Non-pigmented ciliary epithelial cell (primary cell): ENCODE measurements at regions not wholly inside any gene's neighbourhood (a gene's known extent, or its start where the extent isn't known, plus 50 kb on each side); places are given as distances from the start of the nearest gene placed in this dataset.
"Not testable (repeated sequence)": the region's sequence is repeated elsewhere in the genome, so short reads cannot be mapped to it uniquely, and the experiment has no call there.

Source experiments
- DNase-seq: peaks from one replicate; pipeline ENCODE4 v3.0.0-alpha.2; 2010; ENCODE audit warnings: low read depth

DNA sequence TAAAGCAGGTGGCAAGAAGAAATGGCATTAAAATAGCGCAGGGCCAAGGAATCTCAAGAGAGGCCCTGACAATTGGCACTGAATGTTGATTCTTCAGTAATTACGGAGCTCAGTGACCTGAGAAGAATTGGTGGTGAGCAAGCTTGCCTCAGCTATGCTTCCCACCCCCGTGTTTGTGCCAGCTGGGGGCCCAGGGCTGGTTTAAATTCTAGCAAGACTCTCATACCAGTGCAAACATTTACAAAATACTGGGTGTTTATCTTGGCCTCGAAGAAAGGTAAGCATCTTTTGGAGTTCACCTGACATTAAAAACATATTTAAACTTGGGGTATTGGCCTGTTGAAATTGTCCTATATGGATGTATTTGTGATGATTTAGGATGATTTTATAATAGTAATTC lies 296.7 kb upstream of the USP25 start:
- DNase-seq: no peak

DNA sequence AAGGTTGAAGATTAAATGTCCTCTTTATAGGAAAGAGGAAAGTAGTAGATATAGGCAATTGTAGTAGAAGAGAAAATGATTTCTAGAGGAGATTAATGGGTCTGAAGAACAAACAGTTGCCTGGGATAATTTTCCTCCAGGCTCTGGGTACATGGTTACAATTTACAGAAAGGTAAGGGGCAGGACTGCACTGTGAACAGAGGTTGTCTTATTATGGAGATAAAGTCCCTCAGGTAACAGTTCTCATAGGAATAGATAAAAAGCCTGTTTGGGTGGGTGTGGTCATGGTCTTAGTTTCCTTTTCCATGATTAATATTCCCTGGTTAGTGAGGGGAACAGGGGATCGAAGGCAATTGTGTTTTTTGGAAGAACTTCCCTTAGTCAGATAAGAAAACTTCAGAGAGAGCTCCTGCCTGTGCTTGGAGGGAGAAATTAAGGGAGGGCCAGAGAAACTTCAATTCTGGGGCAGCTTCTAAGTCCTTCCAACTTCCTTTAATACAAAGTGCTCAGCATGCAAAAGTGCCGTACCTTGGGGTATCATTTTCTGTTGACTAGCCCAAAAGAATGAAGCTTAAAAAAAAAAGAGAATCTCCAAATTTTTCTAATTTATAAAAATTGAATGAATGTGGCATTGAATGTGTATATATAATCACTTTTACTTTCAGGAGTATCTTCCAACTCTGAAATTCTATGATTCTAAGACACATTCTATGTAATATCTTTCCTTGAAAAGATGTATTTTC lies 295.4 kb upstream of the USP25 start:
- DNase-seq: no peak

DNA sequence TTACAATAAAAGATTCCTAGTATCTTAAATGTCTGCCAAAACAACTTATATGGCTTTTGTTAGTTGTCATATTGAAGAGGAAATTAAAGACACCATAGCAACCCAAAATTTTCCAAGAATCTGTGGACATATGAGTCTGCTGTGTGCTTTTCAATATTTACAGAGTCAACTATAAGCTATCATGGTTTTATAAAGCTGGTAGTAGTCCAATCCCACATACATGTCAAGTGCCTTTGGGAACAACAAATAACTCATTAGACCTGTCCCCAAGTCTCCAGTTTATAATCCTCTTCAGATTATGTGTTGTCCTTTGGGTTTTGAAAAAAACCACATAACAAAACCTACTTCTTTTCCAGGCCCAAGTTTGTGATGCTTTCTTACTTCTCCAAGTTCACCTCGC lies 293.8 kb upstream of the USP25 start:
- DNase-seq: no peak

DNA sequence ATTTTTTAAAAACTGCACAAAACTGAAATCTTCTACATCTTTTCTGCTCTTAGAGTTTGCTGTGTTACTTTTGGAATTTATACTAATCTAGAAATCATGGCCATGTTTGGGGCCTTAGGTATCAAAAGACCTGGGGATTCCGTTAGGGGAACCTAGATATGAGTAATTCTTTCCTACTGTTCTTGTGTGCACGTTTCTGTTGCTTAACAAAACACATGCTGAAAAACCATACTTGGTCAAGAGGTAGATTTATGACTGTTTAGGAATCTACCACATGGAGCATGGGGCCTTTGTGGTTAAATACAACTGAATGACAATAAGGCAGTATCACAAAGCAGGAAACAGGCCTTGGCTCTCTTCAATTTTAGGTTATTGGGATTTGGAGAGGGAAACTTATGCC lies 291.9 kb upstream of the USP25 start:
- peak; percentile 30 for DNase-seq

DNA sequence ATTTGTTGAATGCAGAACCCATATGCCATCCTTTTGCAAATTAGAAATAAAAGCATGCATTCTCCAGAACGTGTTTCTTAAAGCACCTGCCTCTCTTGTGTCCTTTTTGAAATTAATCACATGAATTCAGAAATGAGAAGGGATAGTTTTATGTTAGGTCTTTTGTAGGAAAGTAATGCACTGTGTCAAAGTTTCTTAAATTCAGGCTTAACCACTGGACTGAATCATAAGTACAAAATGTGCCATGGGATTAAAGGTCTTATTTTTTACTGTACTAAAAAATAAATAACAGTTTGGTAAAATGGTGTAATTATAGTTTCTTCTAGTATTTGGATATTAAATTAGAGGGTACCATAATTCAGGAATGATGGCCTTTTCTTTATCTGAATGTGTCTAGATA lies 290.1 kb upstream of the USP25 start:
- no peak for DNase-seq

DNA sequence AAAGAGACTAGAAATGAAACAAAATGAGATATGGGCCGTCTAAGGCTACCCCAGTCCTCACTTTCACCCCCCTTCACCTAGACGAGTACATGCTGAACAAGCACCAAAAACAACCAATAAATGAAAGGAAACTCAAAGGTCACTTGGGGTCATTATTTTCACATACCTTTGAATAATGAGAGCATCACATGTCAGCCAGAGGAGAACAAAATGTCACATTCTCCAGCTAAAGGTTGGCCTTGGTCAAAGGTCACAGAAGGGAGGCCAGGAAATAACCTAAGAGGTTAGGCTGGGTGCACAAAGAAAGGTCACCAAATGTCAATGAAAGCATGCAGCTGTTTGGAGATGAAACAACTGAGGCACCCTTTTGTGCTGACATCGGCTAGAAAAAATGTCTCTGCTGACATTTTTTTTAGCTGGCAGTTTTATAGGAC lies 288.7 kb upstream of the USP25 start:
- DNase-seq: no peak

DNA sequence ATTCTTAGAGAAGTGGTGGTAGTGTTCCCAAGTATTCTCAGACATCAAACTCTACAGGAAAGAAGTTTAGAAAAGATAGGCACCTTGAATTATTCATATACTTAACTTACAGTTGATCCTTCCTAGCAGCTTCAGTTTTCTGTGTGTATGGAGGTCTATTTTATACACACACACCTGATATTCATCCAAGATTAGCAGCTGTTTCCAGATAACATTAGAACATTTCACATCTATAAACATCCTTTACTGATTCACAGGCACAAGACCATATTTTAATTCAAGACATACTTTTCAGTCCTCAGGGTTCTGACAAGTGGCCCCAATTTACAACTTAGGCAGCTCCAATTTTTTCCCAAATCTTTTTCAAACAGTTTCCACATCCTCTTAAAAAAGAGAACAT lies 287.8 kb upstream of the USP25 start:
- DNase-seq: no peak

DNA sequence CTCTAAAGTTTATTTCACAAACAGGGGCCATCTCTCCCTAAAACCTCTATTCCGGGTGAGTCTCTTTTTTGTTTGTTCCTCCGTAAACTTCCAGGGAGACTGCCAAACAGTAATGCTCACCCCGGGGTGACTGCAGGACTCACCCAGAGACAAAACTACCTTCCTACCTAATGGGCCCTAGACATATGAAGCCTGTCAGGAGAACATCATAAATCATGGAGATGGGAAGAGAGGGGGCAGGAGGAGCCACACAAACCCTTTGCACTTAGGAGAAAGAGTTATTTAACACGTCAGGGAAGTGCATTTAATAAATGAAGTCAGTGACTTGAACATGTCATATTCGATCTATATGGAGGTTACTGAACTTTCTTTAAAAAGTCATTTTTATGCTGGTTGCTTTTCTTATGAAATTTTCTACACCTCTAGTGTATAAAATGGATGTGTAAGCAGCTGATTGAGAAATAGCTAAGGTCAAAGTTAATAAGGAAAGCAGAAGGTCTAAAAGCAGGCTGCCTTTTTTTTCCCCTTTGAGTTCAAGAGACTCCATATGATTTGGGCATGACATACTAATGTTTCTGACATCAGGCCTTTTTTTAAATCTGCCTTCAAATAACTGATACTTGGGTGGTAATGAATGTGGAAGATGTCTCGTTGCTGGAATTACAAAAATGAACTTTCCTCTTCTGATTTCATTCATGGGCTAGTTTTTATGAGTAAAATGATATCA lies 286.9 kb upstream of the USP25 start:
- no peak for DNase-seq

DNA sequence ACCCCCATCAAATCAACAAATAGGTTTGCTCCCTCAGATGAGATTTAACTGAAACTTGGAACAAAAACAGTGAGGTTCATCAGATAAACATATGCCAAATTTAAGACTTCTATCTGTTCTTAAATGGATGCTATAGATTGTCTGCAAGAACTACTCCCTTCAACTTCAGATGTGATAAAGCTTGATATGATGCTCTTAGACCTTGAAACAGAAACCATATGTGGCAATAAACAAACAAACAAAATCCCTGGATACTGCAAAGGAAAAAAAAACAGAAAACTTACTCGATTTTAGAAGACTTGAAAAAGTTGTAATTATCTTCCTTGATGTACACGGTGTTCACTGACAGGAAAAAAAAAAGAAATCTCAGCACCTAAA lies 286.1 kb upstream of the USP25 start:
- no peak for DNase-seq

DNA sequence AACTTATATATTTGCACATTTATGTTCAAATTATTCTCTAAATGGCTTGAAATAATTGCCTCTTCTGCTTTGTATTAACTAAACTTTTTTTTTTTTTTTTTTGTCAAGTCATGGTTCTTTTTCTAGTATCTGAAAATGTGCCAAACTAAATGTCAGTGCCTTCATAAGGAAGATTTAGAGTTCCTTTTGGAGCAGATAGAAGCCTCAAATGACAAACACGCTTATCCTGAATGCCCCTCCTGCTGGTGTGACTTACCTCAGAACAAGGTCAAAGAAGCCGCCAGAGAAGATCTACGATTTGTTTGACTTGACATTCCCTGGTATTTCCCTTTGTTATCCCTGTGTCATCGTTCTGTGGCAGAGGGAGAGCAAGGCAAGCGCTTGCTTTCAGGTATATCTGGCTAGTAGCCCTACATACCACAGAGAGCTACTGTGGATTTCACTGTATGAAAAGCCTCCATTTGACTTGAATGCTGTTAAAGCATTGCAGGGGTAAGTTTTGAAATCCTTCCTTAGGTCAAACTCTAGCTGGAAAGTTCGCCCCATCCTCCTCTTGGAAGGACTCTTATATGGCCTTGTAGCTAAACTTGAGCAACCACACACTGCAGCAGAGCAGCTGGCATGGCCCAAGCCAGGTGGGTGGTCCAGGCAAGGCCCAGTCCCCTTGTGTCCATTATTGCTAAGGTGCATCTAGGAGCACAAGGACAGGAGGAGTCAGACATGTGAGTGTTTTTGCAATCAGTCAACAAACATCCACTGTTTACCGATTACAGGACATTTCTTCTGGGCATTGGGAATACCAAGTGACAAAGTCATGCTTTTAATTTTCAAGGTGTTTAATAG lies 285.4 kb upstream of the USP25 start:
- no peak for DNase-seq

DNA sequence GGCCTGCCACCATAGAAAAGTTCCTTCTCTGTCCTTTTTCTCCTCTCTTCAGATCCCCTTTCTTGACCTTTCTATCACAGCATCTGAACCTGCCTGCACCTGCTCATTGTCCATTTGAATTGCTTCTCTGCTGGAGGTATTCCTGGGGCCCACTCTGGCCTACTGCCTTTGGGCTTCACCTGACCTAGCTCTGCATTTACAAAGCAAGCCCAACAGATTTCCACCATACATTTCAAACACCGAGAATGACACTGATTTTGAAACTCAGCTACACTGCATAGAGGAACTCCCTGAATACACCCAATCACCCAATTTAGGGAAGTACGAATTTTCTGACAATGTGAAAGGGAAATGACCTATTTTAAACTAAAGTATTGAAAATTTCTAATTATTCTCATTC lies 284.5 kb upstream of the USP25 start:
- no peak for DNase-seq

DNA sequence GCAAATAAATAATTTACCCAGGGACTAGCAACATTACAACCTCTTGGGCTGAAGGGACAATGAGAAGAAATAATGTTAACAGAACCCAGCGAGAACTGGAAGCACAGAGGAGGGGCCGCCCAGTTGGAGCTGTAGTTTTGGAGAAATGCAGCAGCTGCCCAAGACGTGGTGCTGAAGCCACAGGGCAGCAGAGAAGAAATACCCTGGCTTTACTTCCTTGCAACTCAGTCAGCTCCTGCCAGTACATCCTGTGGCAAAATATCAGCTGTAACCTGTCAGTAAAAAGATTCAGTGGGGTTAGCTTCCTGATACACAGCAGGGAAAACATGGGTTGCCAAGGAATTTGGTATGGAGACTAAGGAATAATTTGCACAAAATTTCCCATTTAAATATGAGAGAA lies 283.6 kb upstream of the USP25 start:
- DNase-seq: no peak

DNA sequence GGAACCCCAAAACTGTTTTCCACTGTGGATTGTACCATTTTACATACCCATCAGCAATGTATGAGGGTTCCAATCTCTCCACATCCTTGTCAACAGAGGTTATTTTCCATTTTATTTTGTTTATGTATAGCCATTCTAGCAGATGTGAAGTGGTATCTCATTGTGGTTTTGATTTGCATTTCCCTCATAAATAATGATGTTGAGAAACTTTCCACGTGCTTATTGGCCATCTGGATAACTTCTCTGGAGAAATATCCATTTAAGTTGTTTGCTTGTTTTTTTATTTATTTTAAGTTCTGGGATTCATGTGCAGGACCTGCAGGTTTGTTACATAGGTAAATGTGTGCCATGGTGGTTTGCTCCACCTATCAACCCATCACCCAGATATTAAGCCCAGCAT lies 280.2 kb upstream of the USP25 start:
- DNase-seq: no peak

DNA sequence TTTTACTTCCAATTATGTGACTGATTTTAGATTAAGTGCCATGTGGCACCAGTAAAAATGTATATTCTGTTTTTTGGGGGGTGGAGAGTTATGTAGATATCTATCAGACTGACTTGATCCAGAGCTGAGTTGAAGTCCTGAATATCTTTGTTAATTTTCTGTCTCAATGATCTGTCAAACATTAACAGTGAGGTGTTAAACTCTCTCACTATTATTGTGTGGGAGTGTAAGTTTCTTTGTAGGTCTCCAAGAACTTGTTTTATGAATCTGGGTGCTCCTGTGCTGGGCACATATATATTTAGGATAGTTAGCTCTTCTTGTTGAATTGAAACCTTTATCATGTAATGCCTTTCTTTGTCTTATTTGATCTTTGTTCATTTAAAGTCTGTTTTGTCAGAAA lies 276.5 kb upstream of the USP25 start:
- DNase-seq: no peak

DNA sequence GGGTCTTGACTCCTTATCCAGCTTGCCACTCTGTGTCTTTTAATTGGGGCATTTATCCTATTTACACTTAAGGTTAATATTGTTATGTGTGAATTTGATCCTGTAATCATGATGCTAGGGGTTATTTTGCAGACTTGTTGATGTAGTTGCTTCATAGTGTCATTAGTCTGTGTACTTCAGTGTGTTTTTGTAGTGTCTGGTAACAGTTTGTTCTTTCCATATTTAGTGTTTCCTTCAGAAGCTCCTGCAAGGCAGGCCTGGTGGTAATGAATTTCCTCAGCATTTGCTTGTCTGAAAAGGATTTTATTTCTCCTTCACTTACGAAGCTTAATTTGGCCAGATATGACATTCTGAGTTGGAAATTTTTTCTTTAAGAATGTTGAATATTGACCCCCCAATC lies 276.0 kb upstream of the USP25 start:
- DNase-seq: not testable (repeated sequence)

DNA sequence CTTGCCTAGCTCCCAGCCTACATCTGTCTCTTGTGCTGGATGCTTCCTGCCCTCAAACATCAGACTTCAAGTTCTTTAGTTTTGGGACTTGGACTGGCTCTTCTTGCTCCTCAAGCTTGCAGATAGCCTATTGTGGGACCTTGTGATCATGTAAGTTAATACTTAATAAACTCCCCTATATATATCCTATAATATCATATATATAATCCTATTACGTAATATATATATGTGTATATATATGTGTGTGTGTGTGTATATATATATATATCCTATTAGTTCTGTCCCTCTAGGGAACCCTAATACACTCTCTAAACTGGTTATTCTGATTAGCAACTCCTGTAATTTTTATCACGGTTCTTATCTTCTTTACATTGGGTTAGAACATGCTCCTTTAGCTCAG lies 274.9 kb upstream of the USP25 start:
- DNase-seq: not testable (repeated sequence)

DNA sequence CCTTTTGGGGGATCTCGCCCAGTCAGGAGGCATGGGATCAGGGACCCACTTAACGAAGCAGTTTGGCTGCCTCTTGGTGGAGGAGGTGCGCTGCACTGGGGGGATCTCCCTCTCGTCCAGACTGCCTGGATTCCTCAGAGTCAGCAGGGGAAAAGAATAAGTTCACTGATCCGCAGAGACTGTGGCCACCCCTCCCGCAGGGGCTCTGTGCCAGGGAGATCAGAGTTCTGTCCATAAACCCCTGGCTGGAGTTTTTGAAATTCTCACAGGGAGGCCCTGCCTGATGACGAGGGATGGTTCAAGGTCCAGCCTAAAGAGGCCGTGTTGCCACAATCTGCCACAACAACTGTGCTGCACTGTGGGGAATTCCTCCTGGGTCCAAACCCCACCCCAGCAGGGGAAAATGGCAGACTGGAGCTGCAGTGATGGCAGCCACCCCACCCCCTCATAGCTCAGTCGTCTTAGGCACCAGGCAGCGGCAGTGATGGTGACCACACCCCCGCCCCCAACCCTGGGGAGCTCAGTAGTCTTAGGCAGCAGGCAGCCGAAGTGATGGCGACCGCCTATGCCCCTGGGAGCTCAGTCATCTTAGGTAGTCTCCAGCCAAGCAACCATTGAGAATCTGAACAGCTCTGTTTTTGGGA lies 273.8 kb upstream of the USP25 start:
- DNase-seq: no peak

DNA sequence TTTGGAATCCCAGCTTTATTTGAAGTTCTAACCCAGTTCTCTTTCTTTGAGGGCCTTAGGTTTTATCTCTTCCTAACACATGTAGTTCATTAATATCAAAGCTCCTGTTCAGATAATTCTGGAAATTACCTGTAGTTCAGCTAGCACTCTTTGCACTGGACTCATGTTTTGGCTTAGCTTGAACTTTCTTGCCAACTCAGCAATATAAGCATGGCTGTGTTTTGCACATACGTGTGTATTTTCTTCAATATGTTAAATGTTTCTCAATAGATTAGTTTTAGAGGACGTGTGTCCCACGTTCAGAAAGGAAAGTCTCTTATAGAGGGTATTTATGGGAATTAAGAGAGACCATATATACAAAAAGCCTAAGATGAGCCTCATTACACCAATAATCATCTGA lies 271.8 kb upstream of the USP25 start:
- no peak for DNase-seq

DNA sequence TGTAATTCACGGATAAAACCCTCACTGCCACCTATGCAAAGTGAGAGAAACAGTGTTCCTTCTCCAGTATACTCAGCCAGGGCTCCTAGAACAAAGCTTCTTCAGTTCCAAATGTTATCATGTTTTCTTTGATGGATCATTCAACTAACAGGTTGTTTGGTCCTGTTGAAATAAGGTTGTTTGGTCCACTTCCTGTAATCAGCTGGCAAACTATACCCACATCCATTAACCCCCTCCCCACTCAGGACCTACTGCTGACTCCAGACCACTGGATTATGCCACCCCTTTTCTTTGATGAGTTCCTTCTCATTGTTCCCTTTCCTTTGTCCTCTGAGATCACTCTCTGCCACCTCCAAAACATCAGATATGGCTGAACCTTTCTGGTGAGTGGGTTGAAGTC lies 267.7 kb upstream of the USP25 start:
- DNase-seq: no peak

DNA sequence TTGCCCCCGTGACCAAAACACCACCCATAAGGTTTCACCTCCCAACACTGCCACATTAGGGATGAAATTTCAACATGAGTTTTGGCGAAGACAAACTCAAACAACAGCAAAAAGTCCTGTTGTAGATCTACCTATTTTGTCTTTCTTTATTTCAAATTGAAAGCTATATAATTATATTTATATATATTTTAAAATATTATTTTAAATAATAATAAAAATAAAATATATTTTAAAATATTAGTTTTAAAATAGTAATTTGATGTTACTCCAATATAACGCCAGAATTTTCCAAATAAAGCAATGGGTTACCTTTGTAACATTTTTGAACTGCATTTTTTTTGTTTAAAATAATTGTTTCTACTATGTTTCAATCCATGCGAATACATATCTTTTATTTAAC lies 263.5 kb upstream of the USP25 start:
- DNase-seq: no peak

DNA sequence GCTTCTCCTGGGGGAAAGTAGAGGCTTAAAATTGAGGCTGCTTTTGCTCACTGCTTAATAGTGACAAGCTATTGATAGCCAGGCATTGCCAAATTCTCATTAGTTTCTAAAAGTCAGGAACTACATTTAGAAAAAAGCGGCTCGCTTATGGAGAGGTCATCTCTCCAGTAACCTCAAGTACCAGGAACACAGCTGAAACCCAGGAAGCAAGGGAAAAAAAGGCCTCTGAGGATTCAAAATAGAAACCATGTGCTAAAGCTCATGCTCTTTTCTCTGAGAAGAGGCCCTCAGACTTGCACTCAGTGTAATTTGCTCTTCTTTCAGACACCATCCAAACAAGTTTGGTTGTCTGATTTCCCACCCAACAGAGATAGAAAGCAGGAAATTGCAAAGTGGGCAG lies 261.4 kb upstream of the USP25 start:
- DNase-seq: no peak
